Endothelial cell of umbilical vein (primary cell): ENCODE measurements at regions not wholly inside any gene's neighbourhood (a gene's known extent, or its start where the extent isn't known, plus 50 kb on each side); places are given as distances from the start of the nearest gene placed in this dataset.

Experiments used
- JUN ChIP-seq: IDR thresholded peaks from 2 replicates; pipeline ENCODE4 v1.6.1; 2011; ENCODE audit warnings: borderline replicate concordance, low read depth; ENCODE audit not compliant: insufficient read length, insufficient read depth
- POLR2A ChIP-seq: IDR thresholded peaks from 2 replicates; pipeline ENCODE4 v1.6.1; 2012; ENCODE audit warnings: low read depth, mild to moderate bottlenecking, control low read depth, low read length
- TF ChIP-seq, protein P1 (sequence below): IDR thresholded peaks from 2 replicates; pipeline ENCODE4 v1.6.1; 2011; ENCODE audit not compliant: insufficient read depth, insufficient read length
- TF ChIP-seq, protein P2 (sequence below), 2 donors: IDR thresholded peaks; 1 replicate in 1 of 2; 2 replicates in 1 of 2; pipeline ENCODE4 v1.5.1; 2011; ENCODE audit warnings: low read length in 2 of 2, mild to moderate bottlenecking in 2 of 2, moderate library complexity in 2 of 2, control low read depth in 1 of 2, inconsistent platforms in 1 of 2, low read depth in 1 of 2; ENCODE audit not compliant: insufficient read depth in 1 of 2; ENCODE audit errors: extremely low read depth in 1 of 2

DNA sequence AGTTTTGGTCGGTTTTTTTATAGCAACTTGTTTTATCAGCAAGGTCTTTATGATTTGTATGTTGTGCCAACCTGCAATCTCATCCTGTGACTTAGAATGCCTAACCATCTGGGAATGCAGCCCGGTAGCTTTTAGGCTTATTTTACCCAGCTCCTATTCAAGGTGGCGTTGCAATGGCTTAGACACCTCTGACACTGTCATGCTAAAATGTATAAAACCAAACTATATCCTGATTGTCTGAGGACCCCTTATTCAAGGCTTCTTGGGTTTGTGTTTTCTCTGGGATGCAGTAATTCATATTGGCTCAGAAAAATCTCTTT lies 209.0 kb upstream of the ALCAM start:
- no peak for TF ChIP-seq POLR2A
- TF ChIP-seq, protein P1, sequence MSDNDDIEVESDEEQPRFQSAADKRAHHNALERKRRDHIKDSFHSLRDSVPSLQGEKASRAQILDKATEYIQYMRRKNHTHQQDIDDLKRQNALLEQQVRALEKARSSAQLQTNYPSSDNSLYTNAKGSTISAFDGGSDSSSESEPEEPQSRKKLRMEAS = no peak
- TF ChIP-seq, protein P2, sequence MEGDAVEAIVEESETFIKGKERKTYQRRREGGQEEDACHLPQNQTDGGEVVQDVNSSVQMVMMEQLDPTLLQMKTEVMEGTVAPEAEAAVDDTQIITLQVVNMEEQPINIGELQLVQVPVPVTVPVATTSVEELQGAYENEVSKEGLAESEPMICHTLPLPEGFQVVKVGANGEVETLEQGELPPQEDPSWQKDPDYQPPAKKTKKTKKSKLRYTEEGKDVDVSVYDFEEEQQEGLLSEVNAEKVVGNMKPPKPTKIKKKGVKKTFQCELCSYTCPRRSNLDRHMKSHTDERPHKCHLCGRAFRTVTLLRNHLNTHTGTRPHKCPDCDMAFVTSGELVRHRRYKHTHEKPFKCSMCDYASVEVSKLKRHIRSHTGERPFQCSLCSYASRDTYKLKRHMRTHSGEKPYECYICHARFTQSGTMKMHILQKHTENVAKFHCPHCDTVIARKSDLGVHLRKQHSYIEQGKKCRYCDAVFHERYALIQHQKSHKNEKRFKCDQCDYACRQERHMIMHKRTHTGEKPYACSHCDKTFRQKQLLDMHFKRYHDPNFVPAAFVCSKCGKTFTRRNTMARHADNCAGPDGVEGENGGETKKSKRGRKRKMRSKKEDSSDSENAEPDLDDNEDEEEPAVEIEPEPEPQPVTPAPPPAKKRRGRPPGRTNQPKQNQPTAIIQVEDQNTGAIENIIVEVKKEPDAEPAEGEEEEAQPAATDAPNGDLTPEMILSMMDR (IDR thresholded peaks at IDR 0.05; ENCODE audit: extremely low read depth in 1 of 2, insufficient read depth in 1 of 2, low read depth in 1 of 2, low read length in 2 of 2) = no peak
- TF ChIP-seq JUN = no peak
